Dermis microvascular lymphatic vessel endothelial cell (primary cell): ENCODE measurements at regions not wholly inside any gene's neighbourhood (a gene's known extent, or its start where the extent isn't known, plus 50 kb on each side); places are given as distances from the start of the nearest gene placed in this dataset.
"Not testable (repeated sequence)": the region's sequence is repeated elsewhere in the genome, so short reads cannot be mapped to it uniquely, and the experiment has no call there.

ENCODE experiments used
- DNase-seq, 2 donors: peaks; one replicate each; pipeline versions ENCODE4 v3.0.0 to v3.0.0-alpha.2; 2010; ENCODE audit warnings: low read depth in 2 of 2

DNA sequence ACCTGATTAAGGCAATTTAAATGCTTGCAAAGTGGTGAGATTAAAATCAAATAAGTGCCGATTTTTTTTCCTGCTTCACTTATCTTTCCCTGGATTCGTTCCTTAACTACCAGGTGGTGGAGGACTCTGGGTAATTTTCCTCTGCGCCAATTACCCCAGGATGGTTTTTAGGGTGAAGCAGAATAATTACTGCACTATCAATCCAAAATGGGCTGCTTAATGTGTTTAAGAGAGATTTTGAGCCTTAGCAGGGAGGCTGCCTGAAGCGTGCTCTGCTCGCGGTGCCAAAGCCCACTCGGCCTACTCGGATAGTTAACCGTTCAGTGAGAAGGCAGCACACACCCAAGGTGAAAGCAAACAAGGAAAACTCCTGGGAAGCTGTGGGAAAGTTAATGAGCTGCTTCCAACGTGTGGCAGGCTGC, 274.9 kb upstream of the LMO3 start:
- DNase-seq, result no peak

GRCh38 chr12:16870845-16871244, 264.9 kb upstream of the LMO3 start:
- no peak for DNase-seq

DNA sequence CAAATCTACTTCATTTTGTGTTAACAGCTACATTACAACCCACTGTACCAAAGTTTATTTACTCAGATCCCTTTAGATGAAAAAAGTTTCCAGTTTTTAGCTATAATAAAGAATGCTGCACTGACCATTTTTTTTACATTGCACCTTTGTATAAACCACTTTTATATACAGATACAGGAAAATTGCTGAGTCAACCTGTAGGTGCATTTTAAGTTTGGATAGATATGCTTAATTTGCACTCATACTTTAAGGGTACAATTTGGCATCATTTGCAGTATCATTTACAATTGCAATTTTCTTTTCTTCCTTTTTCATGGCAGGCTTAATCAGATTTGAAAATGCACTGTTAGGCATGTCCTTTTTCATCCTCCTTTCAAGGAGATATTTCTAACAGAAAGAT, 257.8 kb upstream of the LMO3 start:
- DNase-seq, result no peak

GRCh38 chr12:16857456-16857923, 251.5 kb upstream of the LMO3 start:
- no peak for DNase-seq

DNA sequence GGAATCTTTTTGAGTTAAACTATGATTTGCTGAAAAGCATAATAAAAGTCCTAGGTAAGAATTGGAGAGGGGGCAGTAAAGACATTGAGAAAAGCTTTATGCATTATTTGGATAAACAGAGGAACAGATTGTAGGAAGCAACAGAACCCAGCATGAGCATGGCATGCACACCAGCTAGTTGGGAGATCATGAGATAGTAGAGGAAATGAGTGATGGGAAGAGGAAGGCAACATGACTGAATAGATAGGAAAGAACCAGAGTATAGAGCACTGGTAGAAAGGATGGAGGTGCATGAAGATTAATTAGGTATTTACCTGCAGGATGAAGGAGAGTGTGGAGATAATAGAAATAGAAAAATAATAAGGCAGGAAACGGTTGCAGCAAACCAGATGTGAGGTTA, 248.5 kb upstream of the LMO3 start:
- no peak for DNase-seq

DNA sequence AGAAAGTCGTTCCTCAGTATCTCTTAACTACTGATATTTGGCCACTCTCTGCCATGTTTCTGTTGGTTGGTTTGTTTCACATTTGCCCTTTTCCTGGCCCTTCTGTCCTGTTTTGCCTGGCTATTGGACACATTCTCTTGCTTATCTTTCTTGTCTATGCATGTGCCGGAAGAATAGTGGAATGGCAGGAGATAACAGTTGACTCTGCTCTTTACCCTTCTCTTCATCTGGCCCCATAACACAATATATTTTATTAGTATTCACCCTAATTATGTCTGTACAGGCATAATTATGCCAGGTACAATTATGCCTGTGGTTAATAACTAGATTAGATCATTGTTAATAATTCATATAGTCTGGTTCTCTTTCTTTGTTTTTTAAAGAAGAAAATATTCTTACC, 243.5 kb upstream of the LMO3 start:
- DNase-seq, result no peak

DNA sequence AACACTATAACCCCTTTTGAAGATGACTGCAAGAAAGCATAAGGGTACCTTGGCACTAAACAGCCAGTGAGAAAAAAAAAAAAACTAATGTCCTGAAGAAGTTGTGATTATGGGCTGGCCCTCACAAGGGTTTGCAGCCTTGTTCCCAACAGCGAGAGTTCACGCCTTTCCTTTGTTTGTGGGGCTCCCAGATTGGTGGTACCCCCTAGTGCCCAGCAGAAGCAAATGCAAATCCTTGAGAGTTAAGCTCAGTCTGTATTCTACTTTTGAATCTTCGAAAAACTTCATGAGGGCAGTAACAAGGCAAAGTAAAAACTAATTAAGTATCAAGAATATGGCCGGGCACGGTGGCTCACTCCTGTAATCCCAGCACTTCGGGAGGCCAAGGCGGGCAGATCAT, 238.9 kb upstream of the LMO3 start:
- no peak for DNase-seq

DNA sequence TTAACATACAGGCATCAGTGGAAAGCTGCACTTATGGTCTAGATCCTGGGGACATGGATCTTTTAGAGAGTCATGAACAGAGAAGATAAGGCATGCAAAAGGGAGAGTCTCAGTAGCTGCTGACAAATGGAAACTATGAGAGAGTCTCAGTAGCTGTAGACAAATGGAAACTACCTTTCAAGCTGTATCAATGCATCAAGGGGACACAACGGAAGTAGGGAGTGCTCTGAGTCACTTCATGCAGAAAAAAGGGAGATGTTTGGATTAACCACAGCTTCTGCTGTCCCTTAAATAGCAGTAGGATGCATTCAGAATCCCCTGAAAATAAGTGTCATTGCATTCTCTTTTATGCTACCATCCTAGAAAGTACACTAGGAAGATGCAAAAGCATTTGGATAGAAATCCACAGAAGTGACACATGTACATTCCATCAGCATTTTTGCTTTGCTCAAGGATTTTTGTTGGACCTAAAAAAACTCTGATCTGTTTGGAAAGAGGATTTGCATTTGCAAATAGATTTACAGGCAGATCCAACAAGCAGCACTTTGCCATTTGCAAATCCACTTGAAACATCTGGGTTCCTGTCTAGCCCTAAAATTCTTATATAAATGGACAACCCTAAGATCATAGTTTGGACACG, 227.5 kb upstream of the LMO3 start:
- no peak for DNase-seq

DNA sequence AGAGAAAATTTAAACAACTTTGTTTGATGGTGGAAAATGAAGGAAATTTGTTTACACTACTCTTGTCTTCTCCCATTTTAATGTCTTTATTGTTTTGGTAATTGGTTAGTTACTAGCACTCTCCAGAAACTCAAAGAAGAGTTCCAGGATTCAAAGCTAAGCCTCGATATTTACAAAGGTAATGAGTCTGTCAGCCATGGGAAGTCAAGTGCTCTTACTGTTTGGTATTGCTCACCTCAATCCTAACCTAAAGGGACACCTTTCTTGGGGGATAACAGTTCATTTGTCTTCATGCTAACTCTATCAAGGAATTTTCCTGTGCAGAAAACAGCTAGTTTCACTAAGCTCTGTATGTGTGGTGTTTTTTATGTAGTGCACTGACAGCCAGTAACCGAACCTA, 222.9 kb upstream of the LMO3 start:
- DNase-seq, result no peak

DNA sequence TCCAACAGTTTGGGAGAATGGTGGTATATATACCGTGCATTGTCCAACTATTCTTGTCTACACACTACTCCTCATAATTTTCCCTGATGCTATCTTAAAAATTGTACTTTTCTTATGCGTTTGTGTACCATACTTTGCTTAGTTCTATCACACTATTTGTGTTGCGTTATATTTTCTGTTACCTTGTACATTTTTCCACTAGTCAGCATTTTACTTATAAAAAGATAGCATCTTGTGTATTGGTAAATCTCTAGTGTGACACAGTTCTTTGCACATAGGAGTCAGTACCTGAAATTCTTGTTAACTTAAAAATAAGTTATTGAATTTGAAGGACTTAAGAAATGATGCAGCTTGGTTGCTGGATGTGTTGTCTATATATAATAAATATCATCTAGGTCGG, 201.8 kb upstream of the LMO3 start:
- DNase-seq, result no peak

DNA sequence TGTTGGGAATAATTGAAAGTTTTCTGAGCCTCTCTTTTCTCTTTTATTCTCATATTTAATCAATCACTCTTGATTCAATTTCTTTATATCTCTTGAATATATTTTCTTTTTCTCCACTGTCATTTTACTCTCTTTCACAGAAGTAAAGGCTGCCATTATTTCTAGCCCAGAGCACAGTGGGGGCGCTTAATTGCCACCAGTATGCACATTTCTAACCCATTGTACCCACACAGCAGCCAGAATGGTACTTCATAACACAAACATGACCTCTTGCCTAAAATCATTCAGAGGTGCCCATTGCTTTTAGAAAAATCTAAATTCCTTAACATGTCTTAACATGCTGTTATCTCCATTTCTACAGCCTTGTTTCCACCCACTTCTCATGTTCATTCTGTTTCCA, 190.2 kb upstream of the LMO3 start:
- no peak for DNase-seq

DNA sequence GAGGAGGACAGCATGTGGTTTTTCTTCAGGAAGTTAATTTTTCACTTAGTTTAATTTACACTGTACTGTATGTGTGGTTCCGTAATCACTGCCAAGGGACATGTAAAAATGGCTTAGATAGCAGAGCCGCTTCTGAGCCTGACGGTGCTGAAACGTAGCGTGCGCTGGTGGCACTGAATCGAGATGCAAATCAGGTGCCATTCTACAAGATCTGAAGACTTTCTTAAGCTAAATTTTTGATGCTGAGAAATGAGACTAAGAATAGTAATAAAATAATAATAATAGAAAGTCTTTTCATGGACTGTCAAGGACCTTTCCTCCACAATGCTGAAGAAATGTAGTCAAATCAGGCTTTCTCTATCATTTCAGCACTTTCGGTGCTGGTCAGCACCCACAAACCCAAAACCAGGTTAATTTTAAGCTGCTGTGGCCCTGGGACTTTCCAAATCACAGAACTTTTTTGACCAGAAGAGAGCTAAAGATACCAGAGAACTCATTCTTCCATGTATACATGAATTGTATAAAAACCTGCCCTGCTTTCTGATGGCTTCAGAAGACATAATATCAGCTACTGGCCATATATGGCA, 183.3 kb upstream of the LMO3 start:
- no peak for DNase-seq

- no peak for DNase-seq
Measured at GRCh38 chr12:16788506-16789203, 182.7 kb upstream of the LMO3 start.

GRCh38 chr12:16785953-16786352, 180.0 kb upstream of the LMO3 start:
- DNase-seq, result no peak

DNA sequence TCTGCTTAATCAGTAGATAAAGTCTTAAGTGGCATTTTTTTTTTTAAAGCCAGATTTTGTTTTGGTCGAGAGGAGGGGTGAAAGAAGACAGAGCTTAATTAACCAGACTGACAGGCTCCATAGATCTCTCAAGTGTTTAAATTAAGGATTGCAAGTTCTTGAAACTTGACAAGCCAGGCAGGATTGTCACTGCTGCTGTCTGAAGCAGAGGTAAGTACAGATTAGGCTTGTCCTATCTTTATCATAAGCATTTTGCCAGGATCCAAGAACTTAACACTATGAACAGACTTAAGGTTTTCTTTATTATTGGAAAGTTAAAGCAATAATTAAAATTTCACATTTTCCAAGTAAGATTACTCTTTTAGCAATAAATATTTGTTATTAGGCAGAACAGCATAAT, 179.6 kb upstream of the LMO3 start:
- no peak for DNase-seq

DNA sequence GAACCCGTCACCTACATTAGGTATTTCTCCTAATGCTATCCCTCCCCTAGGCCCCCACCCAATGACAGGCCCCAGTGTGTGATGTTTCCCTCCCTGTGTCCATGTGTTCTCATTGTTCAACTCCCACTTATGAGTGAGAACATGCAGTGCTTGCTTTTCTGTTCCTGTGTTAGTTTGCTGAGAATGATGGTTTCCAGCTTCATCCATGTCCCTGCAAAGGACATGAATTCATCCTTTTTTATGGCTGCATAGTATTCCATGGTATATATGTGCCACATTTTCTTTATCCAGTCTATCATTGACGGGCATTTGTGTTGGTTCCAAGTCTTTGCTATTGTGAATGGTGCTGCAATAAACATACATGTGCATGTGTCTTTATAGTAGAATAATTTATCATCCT, 163.2 kb upstream of the LMO3 start:
- DNase-seq, result not testable (repeated sequence)

GRCh38 chr12:16766736-16767135, 160.8 kb upstream of the LMO3 start:
- no peak for DNase-seq

- DNase-seq, result no peak
Measured at GRCh38 chr12:16763901-16764300, 157.9 kb upstream of the LMO3 start.

- DNase-seq, result no peak
Measured at GRCh38 chr12:16756833-16757555, 151.0 kb upstream of the LMO3 start.

DNA sequence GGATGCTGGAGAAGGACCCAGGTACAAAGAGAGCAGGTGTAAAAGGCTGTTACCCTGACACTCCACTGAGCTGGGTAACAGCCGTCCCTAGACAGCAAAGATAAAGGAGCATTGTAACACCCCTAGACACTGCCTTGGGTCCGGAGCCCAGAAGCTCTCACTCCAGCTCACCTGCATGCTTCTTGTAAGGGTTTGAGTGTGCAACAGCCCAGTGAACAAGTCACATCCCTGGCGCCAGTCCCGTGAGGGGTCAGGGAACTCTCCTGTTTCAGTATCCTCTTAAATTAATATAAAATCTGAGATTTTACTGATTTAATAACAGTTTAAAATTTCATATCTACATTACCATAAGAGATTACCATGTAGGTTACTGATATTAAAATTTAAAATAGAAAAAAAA, 124.8 kb upstream of the LMO3 start:
- DNase-seq, result no peak

DNA sequence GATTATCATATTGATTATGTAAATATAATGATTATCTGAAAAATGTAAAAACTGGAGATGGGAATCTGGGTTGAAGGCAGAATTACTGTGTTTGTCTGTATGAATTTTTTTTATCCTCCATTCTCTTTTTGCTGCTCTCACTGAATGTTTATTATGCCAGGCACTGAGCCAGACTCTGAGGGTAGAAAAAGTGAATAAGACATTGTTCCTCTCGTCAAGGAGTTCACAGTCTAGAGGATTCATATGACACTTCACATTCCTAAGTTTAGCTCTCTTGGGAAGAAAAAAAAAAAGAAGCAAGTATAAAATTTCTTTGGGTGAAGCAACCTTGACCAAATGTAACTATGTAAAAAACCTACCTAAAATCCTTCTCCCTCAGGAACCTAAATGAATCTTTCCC, 120.9 kb upstream of the LMO3 start:
- no peak for DNase-seq

- no peak for DNase-seq
Measured at GRCh38 chr12:16719713-16720416, 113.9 kb upstream of the LMO3 start.
